HG03439 (cell line): ENCODE measurements at regions not wholly inside any gene's neighbourhood (a gene's known extent, or its start where the extent isn't known, plus 50 kb on each side); places are given as distances from the start of the nearest gene placed in this dataset.

Experiments used
- ATAC-seq: cut with Tn5 transposase; IDR thresholded peaks from one replicate; pipeline ENCODE4 v1.9.1; 2021; ENCODE audit warnings: mild to moderate bottlenecking, moderate library complexity; ENCODE audit not compliant: unreplicated experiment

- no peak for ATAC-seq
Observed at GRCh38 chr11:13907678-13908077, 54.8 kb upstream of the SPON1 start.

DNA sequence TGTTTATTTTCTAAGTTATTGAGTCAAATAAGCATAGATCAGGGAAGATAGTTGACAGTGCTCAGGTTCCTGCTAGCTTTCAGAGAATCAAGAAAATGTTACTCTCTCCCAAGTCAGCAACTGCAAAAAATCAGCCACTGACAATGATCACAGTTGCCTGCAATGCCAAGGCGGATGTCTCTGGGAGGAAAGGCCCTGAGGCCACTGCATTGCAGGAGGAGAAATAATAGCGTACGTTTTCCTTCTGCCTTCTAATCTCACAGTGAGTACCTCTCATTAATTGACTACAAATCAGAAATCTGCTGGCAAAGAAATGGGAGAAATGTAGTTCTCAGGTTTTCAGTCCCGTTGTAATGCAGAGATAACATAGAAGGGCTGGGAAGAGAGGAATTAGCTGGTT is 54.0 kb upstream of the SPON1 start:
- ATAC-seq, result no peak
